PC-9 (cell line): ENCODE measurements at regions not wholly inside any gene's neighbourhood (a gene's known extent, or its start where the extent isn't known, plus 50 kb on each side); places are given as distances from the start of the nearest gene placed in this dataset.

ENCODE experiments used
- BruUV-seq: library from RNA; stranded (reverse); fragments of 400-500 nt; replicated peaks from 2 replicates; lab custom pipeline; 2021; lab: Mats Ljungman, UMichigan
- CTCF ChIA-PET: fragments of 300-600 bp; sonication (Branson Sonifier 250); formaldehyde crosslinking; loops from one replicate; lab custom pipeline; 2022; ENCODE audit warnings: antibody characterized with exemption; lab: Charles Lee
- POLR2A ChIA-PET: fragments of 300-600 bp; sonication (Branson Sonifier 250); formaldehyde crosslinking; loops from one replicate; lab custom pipeline; 2022; ENCODE audit warnings: antibody characterized with exemption; ENCODE audit not compliant: unreplicated experiment; lab: Charles Lee
- DNase-seq, 2 experiments: peaks; one replicate each; pipeline versions ENCODE4 v3.0.0 to v3.0.0-alpha.2; 2015 to 2022; ENCODE audit warnings: mixed read lengths in 1 of 2
- H2AFZ ChIP-seq: fragments of 200-600 bp; sonication (generic); 2 replicates; pipeline ENCODE4 v1.8.1; 2017; ENCODE audit warnings: antibody characterized with exemption
- H3F3A ChIP-seq: fragments of 200-600 bp; sonication (generic); 2 replicates; pipeline ENCODE4 v1.8.1; 2017; ENCODE audit warnings: antibody characterized with exemption, mild to moderate bottlenecking, low read depth; ENCODE audit not compliant: insufficient read depth
- H3K27ac ChIP-seq: fragments of 200-600 bp; sonication (generic); 2 replicates; pipeline ENCODE4 v1.6.1; 2016; ENCODE audit warnings: mixed run types
- H3K27me3 ChIP-seq: fragments of 200-600 bp; sonication (generic); 2 replicates; pipeline ENCODE4 v1.6.1; 2016; ENCODE audit warnings: low read depth, mixed run types; ENCODE audit not compliant: insufficient read depth
- H3K36me3 ChIP-seq: fragments of 200-600 bp; sonication (generic); 2 replicates; pipeline ENCODE4 v1.6.1; 2016; ENCODE audit warnings: low read depth, mixed run types
- H3K4me1 ChIP-seq: fragments of 200-600 bp; sonication (generic); replicated peaks from 2 replicates; pipeline ENCODE4 v1.6.1; 2016; ENCODE audit warnings: mixed run types; ENCODE audit not compliant: insufficient read depth
- H3K4me2 ChIP-seq: fragments of 200-600 bp; sonication (generic); 2 replicates; pipeline ENCODE4 v1.6.1; 2017; ENCODE audit warnings: mixed run types
- H3K4me3 ChIP-seq: fragments of 200-600 bp; sonication (generic); 2 replicates; pipeline ENCODE4 v1.6.1; 2016; ENCODE audit warnings: mixed run types
- H3K79me2 ChIP-seq: fragments of 200-600 bp; sonication (generic); 2 replicates; pipeline ENCODE4 v1.6.1; 2017; ENCODE audit warnings: low read depth, mixed run types
- H3K9me2 ChIP-seq: fragments of 200-600 bp; sonication (generic); 2 replicates; pipeline ENCODE4 v1.8.1; 2017; ENCODE audit warnings: mild to moderate bottlenecking; ENCODE audit not compliant: insufficient read depth
- H3K9me3 ChIP-seq: fragments of 200-600 bp; sonication (generic); 2 replicates; pipeline ENCODE4 v1.8.1; 2016; ENCODE audit warnings: low read depth; ENCODE audit not compliant: insufficient read depth
- H4K20me1 ChIP-seq: fragments of 200-600 bp; sonication (generic); 2 replicates; pipeline ENCODE4 v1.8.1; 2017; ENCODE audit not compliant: insufficient read depth
- CTCF ChIP-seq: fragments of 200-600 bp; sonication (generic); conservative IDR thresholded peaks from 2 replicates; pipeline ENCODE4 v1.6.1; 2017; ENCODE audit warnings: mixed run types, antibody characterized with exemption, mild to moderate bottlenecking, moderate library complexity
- EZH2 ChIP-seq: fragments of 200-600 bp; sonication (generic); IDR thresholded peaks from 2 replicates; pipeline ENCODE4 v1.8.0; 2017; ENCODE audit warnings: antibody characterized with exemption, low read depth
- intact Hi-C: fragments of 100-400 bp; cut with micrococcal nuclease; formaldehyde crosslinking; loops from one replicate; pipeline ENCODE4 v1.10.0; 2022; ENCODE audit not compliant: unreplicated experiment

- BruUV-seq: no TSS peak
- no peak for TF ChIP-seq EZH2
- TF ChIP-seq CTCF: no peak
- Histone ChIP-seq H3K36me3 (no peaks in the 10 kb centered on the region), H3K4me2 (no peak overlapping the region), H3K27me3 (no peaks in the 10 kb centered on the region), H2AFZ (no peak overlapping the region), H3F3A (no peaks in the 10 kb centered on the region), H3K4me1 (peaks cover 18% of the 10 kb centered on the region), H3K4me3 (no peak overlapping the region), H3K9me2 (no peaks in the 10 kb centered on the region), H4K20me1 (no peaks in the 10 kb centered on the region), H3K27ac (no peak overlapping the region), H3K9me3 (no peaks in the 10 kb centered on the region; the same call in 1 of the 2 replicates), H3K79me2 (no peaks in the 10 kb centered on the region)
- DNase-seq: no peak
- CTCF ChIA-PET: interaction anchor here (0.7 kb wide), 1 partner anchor 11 kb away, joined by 3 read pairs; no protein-coding TSS in a partner anchor
- POLR2A ChIA-PET: no interaction called here
- intact Hi-C loops: loop anchor here (2.0 to 5.0 kb wide), 3 partner anchors 80 to 231 kb away; no protein-coding TSS in a partner anchor
These were observed 296.4 kb downstream of the ETS1 start for GRCh38 chr11:128291007-128291406.

- Histone ChIP-seq H3K4me3 (no peak overlapping the region), H3K79me2 (no peaks in the 10 kb centered on the region), H3K9me3 (no peaks in the 10 kb centered on the region; the same call in 1 of the 2 replicates), H3K27me3 (no peaks in the 10 kb centered on the region), H4K20me1 (no peaks in the 10 kb centered on the region), H3K9me2 (no peaks in the 10 kb centered on the region), H3K4me1 (peaks cover 18% of the 10 kb centered on the region), H3K27ac (no peak overlapping the region), H3F3A (no peaks in the 10 kb centered on the region), H3K36me3 (no peaks in the 10 kb centered on the region), H2AFZ (no peak overlapping the region), H3K4me2 (no peak overlapping the region)
- peak; percentile 45 to 58 for DNase-seq
- no TSS peak for BruUV-seq
- ChIA-PET POLR2A (interaction anchor here (0.6 kb wide), 1 partner anchor 80 kb away, joined by 5 read pairs; no protein-coding TSS in a partner anchor), CTCF (interaction anchor here (0.7 kb wide), 1 partner anchor 10 kb away, joined by 3 read pairs; no protein-coding TSS in a partner anchor)
- peak; percentile 93 for TF ChIP-seq CTCF
- TF ChIP-seq EZH2: no peak
- intact Hi-C loops: loop anchor here (1.0 to 5.0 kb wide), 9 partner anchors 79 to 541 kb away; no protein-coding TSS in a partner anchor
These were observed 297.1 kb downstream of the ETS1 start for GRCh38 chr11:128290106-128290840.

GRCh38 chr11:128289048-128289447, 298.3 kb downstream of the ETS1 start:
- no peaks in the 10 kb centered on the region for H3K27me3 ChIP-seq
- H3K9me2 ChIP-seq: no peaks in the 10 kb centered on the region
- H3K27ac ChIP-seq: no peak overlapping the region
- H3K9me3 ChIP-seq: no peaks in the 10 kb centered on the region
- H3K79me2 ChIP-seq: no peaks in the 10 kb centered on the region
- intact Hi-C loops: no loop called here
- H3K36me3 ChIP-seq: no peaks in the 10 kb centered on the region
- ChIA-PET CTCF (interaction anchor here (0.6 kb wide), 1 partner anchor 445 kb away, joined by 4 read pairs; no protein-coding TSS in a partner anchor), POLR2A (no interaction called here)
- H2AFZ ChIP-seq: no peak overlapping the region
- H3K4me1 ChIP-seq: peaks cover 18% of the 10 kb centered on the region
- no peak for DNase-seq
- H3K4me3 ChIP-seq: no peak overlapping the region
- H3F3A ChIP-seq: no peaks in the 10 kb centered on the region
- no TSS peak for BruUV-seq
- H3K4me2 ChIP-seq: no peak overlapping the region
- no peak for TF ChIP-seq CTCF
- no peak for TF ChIP-seq EZH2
- H4K20me1 ChIP-seq: no peaks in the 10 kb centered on the region
